ENCODE measurements at regions not wholly inside any gene's neighbourhood (a gene's known extent, or its start where the extent isn't known, plus 50 kb on each side); places are given as distances from the start of the nearest gene placed in this dataset.
"Not testable (repeated sequence)": the region's sequence is repeated elsewhere in the genome, so short reads cannot be mapped to it uniquely, and the experiment has no call there.

DNA sequence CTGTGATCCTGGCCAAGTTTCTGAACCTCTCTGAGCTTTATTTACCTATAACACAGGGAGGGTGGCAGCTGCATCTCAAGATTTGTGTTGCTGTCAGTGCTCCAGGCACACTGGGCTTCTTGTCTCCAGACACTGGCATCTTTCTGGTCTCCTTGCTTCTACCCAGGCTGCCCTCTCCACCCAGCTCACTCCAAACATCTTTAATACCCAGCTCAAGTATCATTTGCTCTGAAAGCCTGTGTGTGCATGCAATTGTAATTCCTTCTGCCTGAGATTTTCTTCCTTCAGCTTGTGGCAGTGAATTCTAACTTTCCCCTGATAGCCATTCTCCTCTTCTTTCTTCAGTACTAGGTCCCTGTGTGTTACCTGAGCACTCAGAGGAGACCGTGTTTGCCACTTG lies 50.7 kb upstream of the USP7 start:
- no peak overlapping the region for H3K4me3 ChIP-seq (ENCODE audit: low read depth, low read length)
- no peak for DNase-seq (ENCODE audit: low read depth)
- ChIA-PET POLR2A (no interaction called here), CTCF (interaction anchor here (1.7 kb wide), 1 partner anchor 18 kb away, joined by 3 read pairs; no protein-coding TSS in a partner anchor)
- H3K27me3 ChIP-seq (ENCODE audit: control insufficient read depth, insufficient read depth, low read length): 0 out of 2 replicates have a peak, but pooled peaks cover 3% of the 10 kb centered on the region
- H3K36me3 ChIP-seq (ENCODE audit: control insufficient read depth, insufficient read depth, low read length): no peaks in the 10 kb centered on the region
- TF ChIP-seq, protein P1, sequence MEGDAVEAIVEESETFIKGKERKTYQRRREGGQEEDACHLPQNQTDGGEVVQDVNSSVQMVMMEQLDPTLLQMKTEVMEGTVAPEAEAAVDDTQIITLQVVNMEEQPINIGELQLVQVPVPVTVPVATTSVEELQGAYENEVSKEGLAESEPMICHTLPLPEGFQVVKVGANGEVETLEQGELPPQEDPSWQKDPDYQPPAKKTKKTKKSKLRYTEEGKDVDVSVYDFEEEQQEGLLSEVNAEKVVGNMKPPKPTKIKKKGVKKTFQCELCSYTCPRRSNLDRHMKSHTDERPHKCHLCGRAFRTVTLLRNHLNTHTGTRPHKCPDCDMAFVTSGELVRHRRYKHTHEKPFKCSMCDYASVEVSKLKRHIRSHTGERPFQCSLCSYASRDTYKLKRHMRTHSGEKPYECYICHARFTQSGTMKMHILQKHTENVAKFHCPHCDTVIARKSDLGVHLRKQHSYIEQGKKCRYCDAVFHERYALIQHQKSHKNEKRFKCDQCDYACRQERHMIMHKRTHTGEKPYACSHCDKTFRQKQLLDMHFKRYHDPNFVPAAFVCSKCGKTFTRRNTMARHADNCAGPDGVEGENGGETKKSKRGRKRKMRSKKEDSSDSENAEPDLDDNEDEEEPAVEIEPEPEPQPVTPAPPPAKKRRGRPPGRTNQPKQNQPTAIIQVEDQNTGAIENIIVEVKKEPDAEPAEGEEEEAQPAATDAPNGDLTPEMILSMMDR (IDR thresholded peaks at IDR 0.05; ENCODE audit: insufficient read depth, low read depth, low read length): no peak

DNA sequence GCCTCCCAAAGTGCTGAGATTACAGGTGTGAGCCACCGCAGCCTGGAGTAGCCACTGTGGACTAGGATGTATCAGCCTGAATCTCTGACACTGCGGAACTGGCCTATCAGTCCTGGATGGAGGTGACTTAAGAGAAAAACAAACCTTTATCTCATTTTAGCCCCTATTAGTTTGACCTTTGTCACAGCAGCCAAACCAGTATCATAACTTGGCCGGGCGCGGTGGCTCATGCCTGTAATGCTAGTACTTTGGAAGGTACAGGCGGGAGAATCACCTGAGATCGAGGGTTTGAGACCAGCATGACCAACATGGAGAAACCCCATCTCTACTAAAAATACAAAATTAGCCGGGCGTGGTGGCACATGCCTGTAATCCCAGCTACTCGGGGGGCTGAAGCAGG lies 51.8 kb upstream of the USP7 start:
- CTCF ChIA-PET: interaction anchor here (0.7 kb wide), 1 partner anchor 417 kb away, joined by 4 read pairs; no protein-coding TSS in a partner anchor
- H3K4me3 ChIP-seq (ENCODE audit: low read depth, low read length): no peak overlapping the region
- H3K27me3 ChIP-seq (ENCODE audit: control insufficient read depth, insufficient read depth, low read length): 0 out of 2 replicates have a peak, but pooled peaks cover 3% of the 10 kb centered on the region
- TF ChIP-seq, protein P1 (IDR thresholded peaks at IDR 0.05; ENCODE audit: insufficient read depth, low read depth, low read length): no peak
- no peaks in the 10 kb centered on the region for H3K36me3 ChIP-seq (ENCODE audit: control insufficient read depth, insufficient read depth, low read length)
- POLR2A ChIA-PET: no interaction called here
- DNase-seq (ENCODE audit: low read depth): no peak

DNA sequence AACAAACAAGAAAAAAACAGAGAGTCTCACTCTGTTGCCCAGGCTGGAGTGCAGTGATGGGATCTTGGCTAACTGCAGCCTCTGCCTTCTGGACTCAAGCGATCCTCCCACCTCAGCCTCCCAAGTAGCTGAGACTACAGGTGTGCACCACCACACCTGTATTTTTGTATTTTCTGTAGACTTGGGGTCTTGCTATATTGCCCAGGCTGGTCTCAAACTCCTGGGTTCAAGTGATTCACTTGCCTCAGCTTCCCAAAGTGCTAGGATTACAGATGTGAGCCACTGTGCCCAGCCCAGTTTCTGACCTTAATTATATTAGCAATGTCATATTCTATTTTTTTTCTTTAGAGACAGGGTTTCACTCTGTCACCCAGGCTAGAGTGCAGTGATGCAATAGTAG lies 52.3 kb upstream of the USP7 start:
- POLR2A ChIA-PET; H3K27me3 ChIP-seq (ENCODE audit: control insufficient read depth, insufficient read depth, low read length); DNase-seq (ENCODE audit: low read depth); CTCF ChIA-PET; H3K4me3 ChIP-seq (ENCODE audit: low read depth, low read length); H3K36me3 ChIP-seq (ENCODE audit: control insufficient read depth, insufficient read depth, low read length): not testable (repeated sequence)

DNA sequence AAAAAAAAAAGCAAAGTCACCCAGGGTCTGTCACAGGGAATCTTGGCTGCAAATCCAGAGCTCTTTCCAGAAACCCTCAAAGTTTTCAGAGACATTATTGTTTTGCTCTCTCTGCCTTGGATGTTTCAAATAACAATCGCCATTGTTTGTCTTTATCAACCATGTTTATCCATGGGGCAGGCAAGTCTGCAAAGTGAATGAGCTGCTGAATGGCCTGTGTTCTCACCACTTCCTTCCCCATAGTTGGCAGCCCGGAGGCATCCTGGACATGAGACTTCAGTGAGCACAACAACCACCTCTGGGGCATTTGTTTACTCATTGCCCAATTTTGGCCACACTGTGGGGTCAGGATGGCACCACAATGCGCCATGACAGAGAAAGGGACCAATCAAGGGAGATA lies 53.1 kb upstream of the USP7 start:
- POLR2A ChIA-PET: no interaction called here
- TF ChIP-seq, protein P1 (IDR thresholded peaks at IDR 0.05; ENCODE audit: insufficient read depth, low read depth, low read length): no peak
- CTCF ChIA-PET: interaction anchor here (0.7 to 1.5 kb wide), 3 partner anchors 8 to 74 kb away, joined by 3 to 5 read pairs (median 3); no protein-coding TSS in a partner anchor

DNA sequence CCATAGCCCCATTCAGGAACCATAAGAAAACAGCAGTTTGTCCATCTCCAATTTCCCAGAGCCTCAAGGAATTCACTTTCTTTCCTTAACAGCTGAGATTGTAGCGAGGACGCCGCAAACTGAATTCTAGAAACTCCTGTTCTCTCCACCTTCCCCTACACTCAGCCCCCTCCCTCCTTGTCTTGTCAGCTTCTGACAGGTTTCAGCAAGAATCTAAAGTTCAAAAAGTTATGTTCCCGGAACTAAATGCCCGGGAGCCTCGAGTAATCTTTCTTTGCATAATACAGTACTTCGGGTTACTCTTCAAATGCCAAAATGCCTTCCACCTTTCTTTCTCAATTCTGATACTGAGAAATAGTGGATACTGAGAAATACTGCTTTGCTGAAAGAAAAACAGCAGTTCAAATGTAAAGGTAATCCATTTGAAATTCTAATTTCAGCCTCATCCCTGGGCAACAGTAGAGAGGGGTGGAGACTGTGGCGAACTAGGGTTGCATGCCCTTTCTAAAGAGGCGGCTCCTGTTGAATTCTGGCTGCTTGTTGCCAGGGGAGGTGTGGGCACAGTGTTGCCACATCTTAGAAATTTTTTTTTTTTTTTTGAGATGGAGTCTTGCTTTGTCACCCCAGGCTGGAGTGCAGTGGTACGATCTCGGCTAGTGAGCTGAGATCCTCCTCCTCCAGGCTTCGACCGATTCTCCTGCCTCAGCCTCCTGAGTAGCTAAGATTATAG lies 63.5 kb upstream of the USP7 start:
- no peaks in the 10 kb centered on the region for H3K27me3 ChIP-seq (ENCODE audit: control insufficient read depth, insufficient read depth, low read length)
- DNase-seq (ENCODE audit: low read depth): no peak
- TF ChIP-seq, protein P1 (IDR thresholded peaks at IDR 0.05; ENCODE audit: insufficient read depth, low read depth, low read length): no peak
- H3K4me3 ChIP-seq (ENCODE audit: low read depth, low read length): no peak overlapping the region
- H3K36me3 ChIP-seq (ENCODE audit: control insufficient read depth, insufficient read depth, low read length): no peaks in the 10 kb centered on the region
- ChIA-PET CTCF (no interaction called here), POLR2A (no interaction called here)

More for the DNA sequence above, 53.1 kb upstream of the USP7 start:
- DNase-seq (ENCODE audit: low read depth): no peak
- Histone ChIP-seq H3K36me3 (ENCODE audit: control insufficient read depth, insufficient read depth, low read length) (no peaks in the 10 kb centered on the region), H3K27me3 (ENCODE audit: control insufficient read depth, insufficient read depth, low read length) (0 out of 2 replicates have a peak, but pooled peaks cover 3% of the 10 kb centered on the region), H3K4me3 (ENCODE audit: low read depth, low read length) (no peak overlapping the region)

DNA sequence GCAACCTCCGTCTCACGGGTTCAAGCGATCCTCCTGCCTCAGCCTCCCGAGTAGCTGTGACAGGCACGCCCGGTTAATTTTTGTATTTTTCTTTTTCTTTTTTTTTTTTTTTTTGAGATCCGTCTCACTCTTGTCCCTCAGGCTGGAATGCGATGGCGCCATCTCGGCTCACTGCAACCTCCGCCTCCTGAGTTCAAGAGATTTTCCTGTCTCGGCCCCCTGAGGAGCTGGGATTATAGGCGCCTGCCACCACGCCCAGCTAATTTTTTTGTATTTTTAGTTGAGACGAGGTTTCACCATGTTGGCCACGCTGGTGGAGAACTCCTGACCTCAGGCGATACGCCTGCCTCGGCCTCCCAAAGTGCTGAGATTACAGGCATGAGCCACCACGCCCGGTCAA lies 63.0 kb upstream of the HAPSTR1 start:
- CTCF ChIA-PET: interaction anchor here (3.9 kb wide), 1 partner anchor 20 kb away, joined by 9 read pairs; no protein-coding TSS in a partner anchor
- not testable (repeated sequence) for DNase-seq (ENCODE audit: low read depth)

More for the DNA sequence above, 63.0 kb upstream of the HAPSTR1 start:
- H3K27me3 ChIP-seq (ENCODE audit: control insufficient read depth, insufficient read depth, low read length); H3K36me3 ChIP-seq (ENCODE audit: control insufficient read depth, insufficient read depth, low read length); POLR2A ChIA-PET; H3K4me3 ChIP-seq (ENCODE audit: low read depth, low read length): not testable (repeated sequence)

Data from BJ (cell line).